ENCODE measurements at regions not wholly inside any gene's neighbourhood (a gene's known extent, or its start where the extent isn't known, plus 50 kb on each side); places are given as distances from the start of the nearest gene placed in this dataset.

DNA sequence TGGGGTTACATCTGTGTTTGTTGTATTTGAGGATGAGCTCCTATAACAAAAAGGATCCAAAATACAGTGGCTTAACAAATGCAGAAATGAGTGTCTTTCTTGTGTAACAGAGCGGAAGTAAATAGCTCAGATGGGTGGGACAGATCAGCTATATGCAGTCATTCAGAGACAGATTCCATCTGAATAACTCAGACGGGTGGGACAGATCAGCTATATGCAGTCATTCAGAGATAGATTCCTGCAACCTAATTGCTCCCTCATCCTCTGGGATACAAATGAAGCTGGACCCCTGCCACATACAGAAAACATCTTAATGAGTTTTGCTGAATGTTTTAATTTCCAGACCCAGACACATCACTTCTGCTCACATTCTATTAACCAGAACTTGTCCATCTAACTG, 332.3 kb downstream of the BCKDHB start:
- DNase-seq (ENCODE audit: low read depth): peak; percentile 87
- TF ChIP-seq, protein P1, sequence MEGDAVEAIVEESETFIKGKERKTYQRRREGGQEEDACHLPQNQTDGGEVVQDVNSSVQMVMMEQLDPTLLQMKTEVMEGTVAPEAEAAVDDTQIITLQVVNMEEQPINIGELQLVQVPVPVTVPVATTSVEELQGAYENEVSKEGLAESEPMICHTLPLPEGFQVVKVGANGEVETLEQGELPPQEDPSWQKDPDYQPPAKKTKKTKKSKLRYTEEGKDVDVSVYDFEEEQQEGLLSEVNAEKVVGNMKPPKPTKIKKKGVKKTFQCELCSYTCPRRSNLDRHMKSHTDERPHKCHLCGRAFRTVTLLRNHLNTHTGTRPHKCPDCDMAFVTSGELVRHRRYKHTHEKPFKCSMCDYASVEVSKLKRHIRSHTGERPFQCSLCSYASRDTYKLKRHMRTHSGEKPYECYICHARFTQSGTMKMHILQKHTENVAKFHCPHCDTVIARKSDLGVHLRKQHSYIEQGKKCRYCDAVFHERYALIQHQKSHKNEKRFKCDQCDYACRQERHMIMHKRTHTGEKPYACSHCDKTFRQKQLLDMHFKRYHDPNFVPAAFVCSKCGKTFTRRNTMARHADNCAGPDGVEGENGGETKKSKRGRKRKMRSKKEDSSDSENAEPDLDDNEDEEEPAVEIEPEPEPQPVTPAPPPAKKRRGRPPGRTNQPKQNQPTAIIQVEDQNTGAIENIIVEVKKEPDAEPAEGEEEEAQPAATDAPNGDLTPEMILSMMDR (conservative IDR thresholded peaks at IDR 0.05; ENCODE audit: control insufficient read depth, insufficient read depth, low read depth, low read length): no peak

DNA sequence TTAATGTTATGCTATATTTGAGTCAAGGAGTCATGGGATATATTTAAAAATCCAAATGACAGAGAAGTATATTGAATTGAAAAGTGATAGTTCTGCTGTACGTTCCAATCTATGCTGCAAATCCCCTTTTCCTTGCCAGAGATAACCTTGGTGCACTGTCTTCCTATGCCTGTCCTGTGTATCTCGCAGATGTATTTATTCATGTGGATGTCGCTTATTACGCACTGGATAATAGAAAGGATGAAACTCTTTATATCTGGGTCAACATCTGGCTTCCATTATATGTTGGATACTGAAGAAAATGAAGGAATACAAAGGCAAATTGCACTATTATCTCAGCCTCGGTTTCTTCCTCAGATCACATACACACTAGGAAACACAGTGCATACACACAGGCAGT, 331.3 kb downstream of the BCKDHB start:
- TF ChIP-seq, protein P1 (conservative IDR thresholded peaks at IDR 0.05; ENCODE audit: control insufficient read depth, insufficient read depth, low read depth, low read length): no peak
- H3K4me3 ChIP-seq (ENCODE audit: control insufficient read depth, low read depth, low read length): no peak overlapping the region
- DNase-seq (ENCODE audit: low read depth): peak; percentile 33

More for the DNA sequence above, 332.3 kb downstream of the BCKDHB start:
- H3K4me3 ChIP-seq (ENCODE audit: control insufficient read depth, low read depth, low read length): no peak overlapping the region

DNA sequence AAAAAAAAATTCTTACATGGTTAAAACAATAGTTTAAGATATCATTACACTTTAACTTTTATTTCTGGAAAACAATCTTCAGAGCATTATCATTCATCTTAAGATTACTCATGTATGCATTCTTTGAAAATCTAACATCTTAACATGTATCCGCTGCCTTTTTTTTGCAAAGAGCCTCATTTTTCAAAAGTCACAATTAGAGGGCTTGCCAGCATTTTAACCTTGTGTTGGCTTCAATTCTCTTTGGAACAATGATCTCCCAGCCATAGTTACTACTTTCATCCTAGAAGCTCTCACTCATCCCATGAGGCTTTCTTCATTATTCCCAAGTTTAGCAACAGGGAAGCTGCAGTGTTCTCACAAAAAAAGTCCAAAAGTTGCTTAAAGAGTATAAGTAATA, 330.8 kb downstream of the BCKDHB start:
- no peak overlapping the region for H3K4me3 ChIP-seq (ENCODE audit: control insufficient read depth, low read depth, low read length)
- peak; percentile 43 for DNase-seq (ENCODE audit: low read depth)
- TF ChIP-seq, protein P1 (conservative IDR thresholded peaks at IDR 0.05; ENCODE audit: control insufficient read depth, insufficient read depth, low read depth, low read length): no peak

DNA sequence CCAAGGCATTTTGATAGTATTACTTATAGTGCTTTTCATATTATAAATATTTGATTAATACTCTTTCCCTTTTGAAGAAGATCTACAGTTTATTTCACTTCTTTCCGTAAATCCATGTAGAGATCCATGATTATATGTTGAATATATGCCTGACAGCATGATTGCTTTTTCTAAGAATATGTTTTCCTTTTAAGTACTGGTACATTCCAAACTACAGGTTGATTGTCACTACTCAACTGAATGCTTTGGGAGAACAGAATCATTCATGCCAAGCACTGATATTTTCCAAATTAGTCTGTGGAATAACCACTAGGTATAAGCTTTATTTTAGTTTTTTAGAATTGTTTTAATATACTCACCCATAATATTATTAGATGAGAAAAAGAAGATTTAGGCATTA, 330.2 kb downstream of the BCKDHB start:
- TF ChIP-seq, protein P1 (conservative IDR thresholded peaks at IDR 0.05; ENCODE audit: control insufficient read depth, insufficient read depth, low read depth, low read length): no peak
- no peak for DNase-seq (ENCODE audit: low read depth)
- H3K4me3 ChIP-seq (ENCODE audit: control insufficient read depth, low read depth, low read length): no peak overlapping the region

DNA sequence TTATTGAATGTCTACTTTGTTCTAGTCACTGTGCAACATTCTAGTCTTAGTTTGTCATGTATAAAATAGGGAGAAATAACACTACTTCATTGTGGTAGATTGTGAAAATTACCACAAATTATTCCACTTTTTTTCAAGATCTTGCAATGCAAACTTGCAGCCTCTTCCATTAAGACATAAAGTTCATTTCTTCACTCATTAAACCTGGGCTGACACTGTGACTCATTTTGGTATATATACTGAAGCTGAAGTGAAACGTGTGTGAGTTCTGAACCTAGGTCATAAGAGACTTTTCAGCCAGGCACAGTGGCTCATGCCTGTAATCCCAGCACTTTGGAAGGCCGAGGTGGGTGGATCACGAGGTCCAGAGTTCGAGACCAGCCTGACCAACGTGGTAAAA, 329.0 kb downstream of the BCKDHB start:
- TF ChIP-seq, protein P1 (conservative IDR thresholded peaks at IDR 0.05; ENCODE audit: control insufficient read depth, insufficient read depth, low read depth, low read length): no peak

DNA sequence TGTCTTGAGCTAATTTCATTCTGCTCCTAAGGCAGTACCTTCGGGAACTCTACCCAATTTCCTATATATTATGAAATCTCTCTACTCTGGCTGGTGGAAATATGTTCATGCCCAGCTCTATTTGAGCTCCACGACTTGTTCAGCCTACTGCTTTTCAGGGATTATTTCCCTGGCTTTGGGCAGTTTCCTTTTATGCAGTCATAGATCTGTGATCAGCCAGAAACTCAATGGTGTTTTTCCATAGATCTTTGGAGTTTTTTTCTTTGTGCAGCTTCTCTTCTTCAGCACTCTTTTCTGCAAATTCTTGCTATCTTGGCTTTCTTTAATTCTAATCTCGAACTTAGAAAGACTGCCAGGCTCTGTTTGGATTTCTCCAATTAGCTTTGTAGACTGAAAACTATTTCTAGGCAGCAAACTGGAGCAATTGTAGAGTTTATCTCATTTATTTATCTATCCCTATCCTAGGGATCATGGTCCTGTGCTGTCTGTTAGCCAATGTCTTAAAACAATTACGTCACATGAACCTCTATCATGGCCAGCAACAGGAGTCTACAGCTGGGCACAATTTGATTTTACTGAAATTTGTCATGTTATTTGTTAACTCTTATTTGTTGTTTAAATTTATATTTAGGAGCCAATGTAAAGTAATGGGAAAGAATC, 328.4 kb downstream of the BCKDHB start:
- TF ChIP-seq, protein P1 (conservative IDR thresholded peaks at IDR 0.05; ENCODE audit: control insufficient read depth, insufficient read depth, low read depth, low read length): no peak

More for the DNA sequence above, 329.0 kb downstream of the BCKDHB start:
- H3K4me3 ChIP-seq (ENCODE audit: control insufficient read depth, low read depth, low read length): no peak overlapping the region
- peak; percentile 43 for DNase-seq (ENCODE audit: low read depth)

DNA sequence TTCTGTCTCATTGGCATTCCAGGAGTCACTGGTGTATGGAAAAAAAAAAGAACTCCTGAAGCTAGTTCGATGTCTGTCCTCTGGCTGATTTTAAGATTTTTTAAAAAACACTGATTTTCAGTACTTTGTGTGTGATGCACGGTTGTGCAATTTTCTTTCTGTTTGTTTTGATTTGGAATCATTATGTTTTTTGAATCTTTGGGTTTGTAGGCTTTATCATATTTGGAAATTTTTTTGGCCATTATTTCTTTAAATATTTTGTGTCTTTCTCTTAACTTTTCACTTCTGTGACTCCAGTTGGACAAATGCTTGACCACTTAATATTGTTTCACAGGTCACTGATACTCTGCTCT, 327.2 kb downstream of the BCKDHB start:
- H3K4me3 ChIP-seq (ENCODE audit: control insufficient read depth, low read depth, low read length): no peak overlapping the region
- DNase-seq (ENCODE audit: low read depth): no peak
- TF ChIP-seq, protein P1 (conservative IDR thresholded peaks at IDR 0.05; ENCODE audit: control insufficient read depth, insufficient read depth, low read depth, low read length): no peak

More for the DNA sequence above, 328.4 kb downstream of the BCKDHB start:
- no peak for DNase-seq (ENCODE audit: low read depth)
- no peak overlapping the region for H3K4me3 ChIP-seq (ENCODE audit: control insufficient read depth, low read depth, low read length)
